BLaER1 treated with 17β-estradiol and CSF1 and Interleukin-3, amounts not matched to agents 10 nM and 100 nM (cell line): ENCODE measurements at regions not wholly inside any gene's neighbourhood (a gene's known extent, or its start where the extent isn't known, plus 50 kb on each side); places are given as distances from the start of the nearest gene placed in this dataset.

Experiments used
- H3K27ac ChIP-seq, 11 experiments: shearing (Covaris generic); formaldehyde crosslinking; 2 replicates each; pipeline ENCODE4 v1.8.1; 2022
- H3K27me3 ChIP-seq, 11 experiments: shearing (Covaris generic); formaldehyde crosslinking; 2 replicates each; pipeline ENCODE4 v1.8.1; 2022
- H3K36me3 ChIP-seq, 11 experiments: shearing (Covaris generic); formaldehyde crosslinking; 2 replicates each; pipeline ENCODE4 v1.8.1; 2022
- H3K4me1 ChIP-seq, 10 experiments: shearing (Covaris generic); formaldehyde crosslinking; 2 replicates each; pipeline ENCODE4 v1.8.1; 2022
- H3K4me2 ChIP-seq, 11 experiments: shearing (Covaris generic); formaldehyde crosslinking; 2 replicates each; pipeline ENCODE4 v1.8.1; 2022
- H3K4me3 ChIP-seq, 10 experiments: shearing (Covaris generic); formaldehyde crosslinking; 2 replicates each; pipeline ENCODE4 v1.8.1; 2022
- H3K9ac ChIP-seq, 11 experiments: shearing (Covaris generic); formaldehyde crosslinking; 2 replicates each; pipeline ENCODE4 v1.8.1; 2022
- H3K9me3 ChIP-seq, 11 experiments: shearing (Covaris generic); formaldehyde crosslinking; replicated peaks in 1 of 11; 2 replicates each; pipeline ENCODE4 v1.8.1; 2022
- H4K20me1 ChIP-seq, 11 experiments: shearing (Covaris generic); formaldehyde crosslinking; 2 replicates each; pipeline ENCODE4 v1.8.1; 2022
- Cebpa-rat ChIP-seq, 11 experiments: shearing (Covaris generic); IDR thresholded peaks; 2 replicates each; pipeline ENCODE4 v1.8.1; 2022

DNA sequence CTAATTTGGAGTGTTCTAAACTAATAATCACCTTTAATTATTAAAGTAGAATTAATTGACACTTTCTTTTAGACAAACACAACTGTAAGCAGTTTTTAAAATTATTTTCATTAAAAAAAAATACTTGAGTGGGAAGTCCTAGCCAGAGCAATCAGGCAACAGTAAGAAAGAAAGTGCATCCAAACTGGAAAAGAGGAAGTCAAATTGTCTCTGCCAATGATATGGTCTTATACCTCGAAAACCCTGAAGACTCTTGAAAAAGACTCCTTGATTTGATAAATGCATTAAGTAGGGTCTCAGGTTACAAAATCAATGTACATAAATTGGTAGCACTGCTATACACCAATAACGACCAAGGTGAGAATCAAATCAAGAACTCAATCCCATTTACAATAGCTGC lies 83.0 kb upstream of the GADD45A start:
- no peak overlapping the region for H3K27ac ChIP-seq
- H3K9me3 ChIP-seq, result 0 out of 22 replicates have a peak, but pooled peaks cover 0 to 3% (median 0%) of the 10 kb centered on the region in 11 experiments
- no peaks in the 10 kb centered on the region for H3K36me3 ChIP-seq
- H3K27me3 ChIP-seq, result no peaks in the 10 kb centered on the region
- no peaks in the 10 kb centered on the region for H4K20me1 ChIP-seq
- peak overlapping the region in 2 of 11 experiments; percentile 49 to 64; a peak in 3 of 22 replicates for H3K4me2 ChIP-seq
- no peak overlapping the region for H3K9ac ChIP-seq
- no peak for TF ChIP-seq Cebpa-rat (IDR thresholded peaks at IDR 0.05)
- peaks cover 0 to 15% (median 6%) of the 10 kb centered on the region in 10 experiments; a peak in 11 of 20 replicates for H3K4me1 ChIP-seq
- no peak overlapping the region for H3K4me3 ChIP-seq

DNA sequence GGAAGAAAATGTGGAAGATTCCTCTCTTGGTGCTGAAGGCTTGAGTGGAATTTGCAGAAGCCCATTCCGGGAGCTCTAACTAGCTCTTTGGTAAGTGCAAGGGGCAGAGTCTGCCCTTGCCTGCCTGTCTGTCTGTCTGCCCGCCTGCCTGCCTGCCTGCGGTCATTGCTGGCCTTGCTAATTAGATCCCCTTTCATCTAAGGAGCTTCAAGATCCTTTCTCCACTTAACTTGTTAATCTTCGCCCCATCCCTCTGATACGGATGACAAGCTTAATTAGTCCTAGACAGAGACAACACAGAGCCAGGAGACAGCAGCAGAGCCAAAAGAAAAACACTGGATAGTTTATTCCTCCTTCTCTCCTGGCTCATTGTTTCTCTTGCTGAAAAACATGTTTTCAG lies 80.2 kb upstream of the GADD45A start:
- Histone ChIP-seq H3K36me3 (no peaks in the 10 kb centered on the region), H4K20me1 (no peaks in the 10 kb centered on the region), H3K4me3 (no peak overlapping the region), H3K27me3 (no peaks in the 10 kb centered on the region), H3K4me1 (peaks cover 0 to 15% (median 10%) of the 10 kb centered on the region in 10 experiments; a peak in 13 of 20 replicates), H3K4me2 (no peak overlapping the region), H3K9me3 (peaks cover 0 to 5% (median 0%) of the 10 kb centered on the region in 11 experiments; a peak in 2 of 22 replicates), H3K27ac (no peak overlapping the region), H3K9ac (no peak overlapping the region)
- no peak for TF ChIP-seq Cebpa-rat (IDR thresholded peaks at IDR 0.05)

DNA sequence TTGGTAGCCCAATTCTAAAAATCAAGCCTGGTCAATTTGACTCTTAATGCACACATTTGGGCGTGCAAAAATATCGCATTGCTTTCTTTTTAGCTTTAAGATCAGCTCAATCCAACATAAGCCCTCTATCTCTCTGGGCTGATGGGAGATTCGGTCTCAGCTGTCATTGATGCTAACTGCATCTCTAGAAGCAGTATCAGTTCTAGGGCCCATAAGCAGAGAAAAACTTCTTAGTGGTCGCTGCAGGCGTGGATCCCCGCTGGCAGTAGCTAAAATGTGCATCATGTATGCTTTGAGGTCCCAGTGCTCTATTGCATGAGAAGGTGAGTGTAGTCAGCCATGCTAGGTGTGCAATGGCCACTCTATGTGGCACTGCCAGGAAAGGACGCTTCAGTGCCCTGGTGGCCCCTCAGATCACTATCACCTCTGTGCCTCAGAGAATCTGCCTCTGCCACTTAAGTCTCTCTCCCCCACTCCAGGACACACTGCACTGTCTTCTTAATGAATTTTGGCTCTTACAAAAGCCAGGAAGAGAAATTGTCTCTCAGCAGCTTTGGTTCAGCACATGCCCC lies 79.7 kb upstream of the GADD45A start:
- Histone ChIP-seq H3K27me3 (no peaks in the 10 kb centered on the region), H3K36me3 (no peaks in the 10 kb centered on the region), H3K9ac (no peak overlapping the region), H3K9me3 (peaks cover 0 to 10% (median 3%) of the 10 kb centered on the region in 11 experiments; a peak in 9 of 22 replicates), H4K20me1 (no peaks in the 10 kb centered on the region), H3K4me3 (no peak overlapping the region), H3K4me1 (peaks cover 0 to 17% (median 11%) of the 10 kb centered on the region in 10 experiments; a peak in 14 of 20 replicates), H3K4me2 (peak overlapping the region in 4 of 11 experiments; percentile 2 to 26 (median 18); a peak in 7 of 22 replicates), H3K27ac (no peak overlapping the region)
- no peak for TF ChIP-seq Cebpa-rat (IDR thresholded peaks at IDR 0.05)

DNA sequence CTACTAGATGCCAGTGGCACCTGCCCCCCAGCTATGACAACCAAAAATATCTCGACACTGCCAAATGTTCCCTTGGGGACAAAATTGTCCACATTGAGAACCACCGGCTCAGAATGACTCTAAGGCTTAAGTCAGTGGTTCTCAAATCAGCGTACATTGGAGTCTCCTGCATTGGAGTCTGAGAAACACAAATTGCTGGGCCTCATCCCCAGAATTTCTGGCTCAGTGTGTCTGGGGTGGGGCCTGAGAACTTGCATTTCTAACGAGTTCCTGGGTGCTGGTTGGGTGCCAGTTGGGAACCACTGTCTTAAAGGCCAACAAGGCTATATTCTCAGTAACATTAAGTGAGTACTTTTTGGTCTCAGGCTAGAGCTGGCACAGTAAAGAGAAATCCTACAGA lies 77.7 kb upstream of the GADD45A start:
- Histone ChIP-seq H3K9ac (no peak overlapping the region), H4K20me1 (no peaks in the 10 kb centered on the region), H3K4me3 (no peak overlapping the region), H3K27ac (no peak overlapping the region), H3K4me2 (no peak overlapping the region), H3K9me3 (peaks cover 0 to 22% (median 10%) of the 10 kb centered on the region in 11 experiments; a peak in 14 of 22 replicates), H3K27me3 (no peaks in the 10 kb centered on the region), H3K36me3 (no peaks in the 10 kb centered on the region), H3K4me1 (peaks cover 8 to 26% (median 18%) of the 10 kb centered on the region in 10 experiments; a peak in 19 of 20 replicates)
- no peak for TF ChIP-seq Cebpa-rat (IDR thresholded peaks at IDR 0.05)

DNA sequence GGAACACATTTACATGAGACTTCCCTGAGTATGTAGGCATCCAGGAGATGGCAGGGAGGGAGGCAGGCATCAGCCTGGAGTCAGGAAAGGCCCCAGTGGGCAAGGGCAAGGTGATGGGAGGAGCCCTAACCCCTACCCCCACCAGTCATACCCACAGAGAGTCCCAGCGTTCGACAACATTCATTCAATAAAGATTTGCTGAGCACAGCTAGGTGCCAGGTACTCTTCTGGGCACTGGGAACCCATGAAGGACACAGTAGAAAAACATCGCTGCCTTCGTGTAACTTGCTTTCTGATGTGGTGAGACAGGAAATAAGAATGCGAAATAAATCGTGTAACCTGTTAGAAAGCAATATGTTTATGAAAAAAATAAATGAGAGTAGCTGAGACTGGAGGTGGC lies 77.3 kb upstream of the GADD45A start:
- H3K4me2 ChIP-seq, result no peak overlapping the region
- H3K27ac ChIP-seq, result no peak overlapping the region
- peaks cover 0 to 21% (median 10%) of the 10 kb centered on the region in 11 experiments; a peak in 14 of 22 replicates for H3K9me3 ChIP-seq
- H3K9ac ChIP-seq, result no peak overlapping the region
- peaks cover 11 to 29% (median 21%) of the 10 kb centered on the region in 10 experiments for H3K4me1 ChIP-seq
- H3K27me3 ChIP-seq, result no peaks in the 10 kb centered on the region
- H3K36me3 ChIP-seq, result no peaks in the 10 kb centered on the region
- no peak overlapping the region for H3K4me3 ChIP-seq
- no peaks in the 10 kb centered on the region for H4K20me1 ChIP-seq
- TF ChIP-seq Cebpa-rat (IDR thresholded peaks at IDR 0.05), result no peak

DNA sequence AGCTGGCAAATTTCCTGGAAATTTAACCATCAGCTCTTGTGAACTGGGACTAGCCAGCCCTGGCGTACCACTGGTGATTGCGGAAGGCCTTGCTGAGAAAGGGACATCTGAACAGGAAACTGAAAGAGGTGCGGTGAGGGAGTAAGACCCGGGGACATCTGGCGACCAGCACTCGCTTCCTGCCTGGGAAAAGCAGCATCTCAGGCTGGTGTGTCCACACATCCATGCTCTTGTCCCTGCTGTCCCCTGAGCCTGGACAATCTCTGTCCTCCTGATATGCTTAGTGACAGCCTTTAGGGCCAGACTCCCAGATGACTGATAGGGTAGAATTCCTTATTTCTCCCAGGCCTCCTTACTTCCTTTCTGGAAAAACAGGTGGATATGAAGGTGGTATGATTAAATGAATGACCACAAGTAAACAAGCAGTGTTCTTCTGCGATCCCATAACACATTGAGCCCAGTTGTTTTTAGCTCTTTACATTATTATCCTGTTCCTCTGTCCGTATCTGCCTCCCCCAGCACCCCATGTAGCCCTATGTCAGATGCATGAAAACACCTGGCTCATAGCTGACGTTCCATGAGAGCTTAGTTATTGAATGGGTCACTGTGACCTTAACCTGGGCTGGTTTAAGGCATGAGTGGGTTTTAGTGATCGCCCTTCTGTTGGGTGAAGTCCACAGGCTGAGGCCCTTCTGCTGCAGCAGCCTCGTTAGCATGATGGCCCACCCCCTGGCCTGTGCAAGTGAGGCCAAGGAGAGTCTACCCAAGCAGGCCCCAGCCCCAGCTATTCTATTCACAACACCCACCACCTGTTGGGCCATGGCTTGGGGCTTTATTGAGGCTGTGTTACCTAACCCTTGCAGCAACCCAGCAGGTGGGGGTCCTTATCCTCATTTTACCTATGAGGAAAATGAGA lies 76.1 kb upstream of the GADD45A start:
- no peaks in the 10 kb centered on the region for H4K20me1 ChIP-seq
- H3K27ac ChIP-seq, result no peak overlapping the region
- H3K4me1 ChIP-seq, result peaks cover 18 to 41% (median 29%) of the 10 kb centered on the region in 10 experiments
- no peak overlapping the region for H3K4me3 ChIP-seq
- H3K9me3 ChIP-seq, result peaks cover 0 to 21% (median 10%) of the 10 kb centered on the region in 11 experiments; a peak in 14 of 22 replicates
- H3K27me3 ChIP-seq, result no peaks in the 10 kb centered on the region
- H3K36me3 ChIP-seq, result no peaks in the 10 kb centered on the region
- no peak overlapping the region for H3K9ac ChIP-seq
- TF ChIP-seq Cebpa-rat (IDR thresholded peaks at IDR 0.05), result no peak
- H3K4me2 ChIP-seq, result peak overlapping the region in 8 of 11 experiments; percentile 4 to 32 (median 18); a peak in 3 of 22 replicates

DNA sequence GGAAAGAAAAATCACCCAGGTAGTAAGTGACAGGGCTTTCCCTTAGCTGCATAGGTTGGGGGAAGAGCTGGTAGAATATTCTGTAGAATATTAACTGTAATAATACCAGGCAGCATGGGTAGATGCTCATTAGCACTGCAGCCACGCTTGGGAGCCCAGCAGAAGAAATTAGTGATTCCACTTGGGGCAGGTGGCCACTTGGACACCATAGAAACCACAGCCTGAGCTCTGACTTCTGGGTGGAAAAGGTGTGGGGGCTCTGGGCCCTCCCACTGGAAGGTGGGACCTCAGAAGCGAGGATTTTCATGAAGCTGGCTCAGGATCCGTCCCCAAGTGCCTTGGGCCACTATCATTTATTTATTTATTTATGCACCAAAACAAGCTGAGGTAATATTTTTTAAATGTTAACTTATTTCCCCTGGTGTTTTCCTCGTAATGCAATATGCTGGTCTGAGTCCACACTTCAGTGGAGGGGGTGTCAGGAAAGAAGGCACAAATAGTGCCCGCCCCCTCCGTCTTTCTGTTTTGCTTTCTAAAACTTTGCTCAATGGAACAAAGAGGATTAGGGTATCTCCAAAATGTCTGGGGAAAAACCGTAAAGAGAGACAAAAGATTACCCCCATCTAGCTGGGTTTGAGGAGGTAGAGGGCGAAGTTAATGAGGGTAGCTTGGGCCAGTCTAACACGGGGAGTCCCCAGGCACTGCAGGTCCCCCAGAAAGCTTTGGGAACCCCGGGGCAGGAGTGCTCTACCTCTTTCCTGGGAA lies 75.2 kb upstream of the GADD45A start:
- Histone ChIP-seq H3K36me3 (no peaks in the 10 kb centered on the region), H3K9ac (no peak overlapping the region), H3K27ac (no peak overlapping the region), H3K4me1 (peaks cover 18 to 50% (median 31%) of the 10 kb centered on the region in 10 experiments), H3K4me2 (peak overlapping the region in 3 of 11 experiments; percentile 21 to 54 (median 32); a peak in 5 of 22 replicates), H3K4me3 (no peak overlapping the region), H3K27me3 (no peaks in the 10 kb centered on the region), H3K9me3 (peaks cover 0 to 23% (median 10%) of the 10 kb centered on the region in 11 experiments; a peak in 14 of 22 replicates), H4K20me1 (no peaks in the 10 kb centered on the region)
- no peak for TF ChIP-seq Cebpa-rat (IDR thresholded peaks at IDR 0.05)

DNA sequence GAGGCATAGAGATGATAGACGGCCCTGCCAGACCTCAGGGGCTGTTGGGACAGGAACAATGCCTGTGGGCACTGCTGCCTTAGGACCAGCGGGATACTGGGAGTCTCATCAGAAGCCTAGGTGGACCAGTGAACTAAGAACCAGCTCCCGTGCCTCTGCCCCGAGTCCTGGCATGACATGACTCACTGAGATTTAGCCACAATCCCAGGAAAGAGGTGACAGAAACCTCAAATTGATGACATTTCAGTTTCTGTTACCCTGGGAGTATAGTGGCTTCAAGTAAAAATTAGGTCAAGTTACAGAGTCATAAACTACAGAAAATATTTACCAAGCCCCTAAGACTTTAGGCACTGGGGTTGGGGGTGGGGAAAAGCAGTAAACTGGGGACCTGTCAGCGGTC lies 74.6 kb upstream of the GADD45A start:
- Histone ChIP-seq H3K27ac (no peak overlapping the region), H3K4me3 (no peak overlapping the region), H4K20me1 (no peaks in the 10 kb centered on the region), H3K27me3 (no peaks in the 10 kb centered on the region), H3K36me3 (no peaks in the 10 kb centered on the region), H3K9me3 (peaks cover 0 to 26% (median 10%) of the 10 kb centered on the region in 11 experiments; a peak in 14 of 22 replicates), H3K9ac (no peak overlapping the region), H3K4me2 (peak overlapping the region in 3 of 11 experiments; percentile 21 to 54 (median 32); a peak in 6 of 22 replicates), H3K4me1 (peaks cover 18 to 52% (median 28%) of the 10 kb centered on the region in 10 experiments)
- no peak for TF ChIP-seq Cebpa-rat (IDR thresholded peaks at IDR 0.05)
